GM23338 (cell line): ENCODE measurements at regions not wholly inside any gene's neighbourhood (a gene's known extent, or its start where the extent isn't known, plus 50 kb on each side); places are given as distances from the start of the nearest gene placed in this dataset.

Experiments
- ATAC-seq: fragments of 200-7000 bp; cut with Tn5 transposase; 3 replicates; pipeline ENCODE4 v1.9.1; 2020
- DNase-seq: peaks from one replicate; pipeline ENCODE4 v3.0.0-alpha.2; 2015; ENCODE audit warnings: low spot score
- H2AFZ ChIP-seq: fragments of 200-600 bp; sonication (generic); 2 replicates; pipeline ENCODE4 v1.8.0; 2016; ENCODE audit warnings: antibody characterized with exemption, mild to moderate bottlenecking, moderate library complexity
- H3F3A ChIP-seq: fragments of 200-600 bp; sonication (generic); replicated peaks from 2 replicates; pipeline ENCODE4 v1.8.0; 2017; ENCODE audit warnings: antibody characterized with exemption, mixed run types, low read depth
- H3K27ac ChIP-seq: fragments of 200-600 bp; sonication (generic); 2 replicates; pipeline ENCODE4 v1.6.1; 2016; ENCODE audit warnings: low read depth
- H3K27me3 ChIP-seq: fragments of 200-600 bp; sonication (generic); 2 replicates; pipeline ENCODE4 v1.8.0; 2016; ENCODE audit warnings: mild to moderate bottlenecking, mixed run types, moderate library complexity; ENCODE audit not compliant: insufficient read depth
- H3K36me3 ChIP-seq: fragments of 200-600 bp; sonication (generic); 2 replicates; pipeline ENCODE4 v1.8.0; 2016; ENCODE audit warnings: mild to moderate bottlenecking; ENCODE audit not compliant: insufficient read depth
- H3K4me1 ChIP-seq: fragments of 200-600 bp; sonication (generic); 2 replicates; pipeline ENCODE4 v1.8.0; 2016; ENCODE audit warnings: mild to moderate bottlenecking, moderate library complexity; ENCODE audit not compliant: insufficient read depth
- H3K4me2 ChIP-seq: fragments of 200-600 bp; sonication (generic); 2 replicates; pipeline ENCODE4 v1.7.1; 2017; ENCODE audit warnings: mixed run types
- H3K4me3 ChIP-seq: fragments of 200-600 bp; sonication (generic); 2 replicates; pipeline ENCODE4 v1.6.1; 2016; ENCODE audit warnings: mixed run types
- H3K79me2 ChIP-seq: fragments of 200-600 bp; sonication (generic); replicated peaks from 2 replicates; pipeline ENCODE4 v1.8.0; 2017; ENCODE audit warnings: mild to moderate bottlenecking; ENCODE audit not compliant: insufficient read depth
- H3K9me2 ChIP-seq: fragments of 200-600 bp; sonication (generic); 2 replicates; pipeline ENCODE4 v1.8.0; 2017; ENCODE audit not compliant: insufficient read depth
- H4K20me1 ChIP-seq: fragments of 200-600 bp; sonication (generic); replicated peaks from 2 replicates; pipeline ENCODE4 v1.8.0; 2017; ENCODE audit warnings: mild to moderate bottlenecking; ENCODE audit not compliant: insufficient read depth
- H3K27ac Mint-ChIP-seq: 2 replicates; pipeline ENCODE4 v1.8.0; 2020; ENCODE audit warnings: inconsistent platforms, mild to moderate bottlenecking, moderate library complexity, mixed read lengths
- H3K27me3 Mint-ChIP-seq: 3 replicates; pipeline ENCODE4 v1.8.0; 2022; ENCODE audit warnings: low read depth, mild to moderate bottlenecking, moderate library complexity, mixed read lengths, inconsistent platforms; ENCODE audit not compliant: insufficient read depth, poor library complexity
- H3K36me3 Mint-ChIP-seq: 3 replicates; pipeline ENCODE4 v1.8.0; 2021; ENCODE audit warnings: low read depth, mild to moderate bottlenecking, inconsistent platforms, moderate library complexity, mixed read lengths
- H3K4me1 Mint-ChIP-seq: 3 replicates; pipeline ENCODE4 v1.8.0; 2020; ENCODE audit warnings: mild to moderate bottlenecking, inconsistent platforms, mixed read lengths
- H3K4me3 Mint-ChIP-seq: 3 replicates; pipeline ENCODE4 v1.8.0; 2021; ENCODE audit warnings: moderate library complexity, mild to moderate bottlenecking, inconsistent platforms, mixed read lengths
- H3K9me3 Mint-ChIP-seq: 3 replicates; pipeline ENCODE4 v1.8.0; 2020; ENCODE audit warnings: moderate library complexity, mild to moderate bottlenecking, inconsistent platforms, mixed read lengths
- CREB1 ChIP-seq: fragments of 250-450 bp; sonication (Bioruptor Pico); IDR thresholded peaks from 2 replicates; pipeline ENCODE4 v1.5.0; 2020; ENCODE audit warnings: low read depth, mild to moderate bottlenecking, moderate library complexity
- EZH2 ChIP-seq: fragments of 200-600 bp; sonication (generic); IDR thresholded peaks from one replicate; pipeline ENCODE4 v1.8.0; 2017; ENCODE audit warnings: antibody characterized with exemption, mild to moderate bottlenecking, low read depth; ENCODE audit not compliant: unreplicated experiment
- EZH2phosphoT487 ChIP-seq: fragments of 200-600 bp; sonication (generic); IDR thresholded peaks from one replicate; pipeline ENCODE4 v1.8.1; 2018; ENCODE audit warnings: antibody characterized with exemption; ENCODE audit not compliant: unreplicated experiment
- JUNB ChIP-seq: IDR thresholded peaks from one replicate; pipeline ENCODE4 v1.6.1; 2016; ENCODE audit warnings: antibody characterized with exemption; ENCODE audit not compliant: unreplicated experiment
- NANOG ChIP-seq: IDR thresholded peaks from 2 replicates; pipeline ENCODE4 v1.6.1; 2016; ENCODE audit warnings: antibody characterized with exemption, borderline replicate concordance
- POLR2AphosphoS5 ChIP-seq: IDR thresholded peaks from 2 replicates; pipeline ENCODE4 v1.6.1; 2016; ENCODE audit warnings: antibody characterized with exemption, low read depth
- STAT1 ChIP-seq: IDR thresholded peaks from one replicate; pipeline ENCODE4 v1.6.1; 2016; ENCODE audit warnings: antibody characterized with exemption; ENCODE audit not compliant: unreplicated experiment
- TF ChIP-seq, protein P1 (sequence below): fragments of 250-450 bp; sonication (Bioruptor Pico); IDR thresholded peaks from 2 replicates; pipeline ENCODE4 v1.5.0; 2020; ENCODE audit warnings: mild to moderate bottlenecking, moderate library complexity
- TF ChIP-seq, protein P2 (sequence below), 2 experiments: fragments of 200-600 bp in 1 of 2; sonication (generic) in 1 of 2; conservative IDR thresholded peaks; 2 replicates each; pipeline versions ENCODE4 v1.5.1 to v1.6.1; 2016 to 2017; ENCODE audit warnings: antibody characterized with exemption in 2 of 2, low read depth in 2 of 2, mild to moderate bottlenecking in 2 of 2, moderate library complexity in 1 of 2
- TF ChIP-seq, protein P3 (sequence below): IDR thresholded peaks from one replicate; pipeline ENCODE4 v1.6.1; 2018; ENCODE audit warnings: antibody characterized with exemption; ENCODE audit not compliant: unreplicated experiment
- TF ChIP-seq, protein P4 (sequence below): IDR thresholded peaks from 2 replicates; pipeline ENCODE4 v1.6.1; 2016; ENCODE audit warnings: antibody characterized with exemption

DNA sequence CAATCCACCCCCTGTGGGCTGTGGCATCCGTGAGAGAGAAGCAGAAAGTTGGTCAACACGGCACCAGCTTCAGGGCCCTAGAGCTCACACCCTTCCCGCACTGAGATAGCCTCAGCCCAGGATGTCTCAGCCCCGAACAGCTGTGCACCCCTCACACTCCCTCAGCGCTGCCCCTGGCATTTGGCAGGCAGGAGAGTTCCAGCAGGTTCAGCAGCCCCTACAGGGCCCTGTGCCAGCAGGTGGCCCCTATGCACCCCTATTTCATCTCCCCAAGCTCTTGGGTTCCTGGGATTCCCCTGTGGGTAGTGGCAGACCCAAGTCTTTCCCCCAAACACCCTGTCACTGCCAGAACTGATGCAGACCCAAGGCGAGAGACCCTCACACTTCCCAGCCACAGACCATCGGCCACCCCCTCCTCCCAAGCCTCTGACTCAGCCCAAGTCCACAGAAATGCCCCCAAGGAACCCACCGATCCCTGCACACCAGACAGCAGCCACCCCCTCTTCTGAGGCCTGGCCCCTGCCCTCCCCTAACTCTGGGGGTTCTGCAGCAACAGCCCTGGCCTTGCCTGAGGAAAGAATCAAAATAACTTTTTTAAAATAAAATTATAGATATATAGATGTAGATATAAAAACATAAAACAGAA is 183.6 kb downstream of the IGLL1 start:
- Histone ChIP-seq H3K4me1 (no peaks in the 10 kb centered on the region), H3K27me3 (no peaks in the 10 kb centered on the region), H3K4me2 (no peak overlapping the region), H2AFZ (no peak overlapping the region), H4K20me1 (no peaks in the 10 kb centered on the region), H3F3A (no peaks in the 10 kb centered on the region), H3K27ac (no peak overlapping the region), H3K9me2 (no peaks in the 10 kb centered on the region), H3K79me2 (no peaks in the 10 kb centered on the region), H3K36me3 (no peaks in the 10 kb centered on the region), H3K4me3 (no peak overlapping the region)
- DNase-seq, result no peak
- ATAC-seq, result no peak
- Mint-ChIP-seq H3K27ac (no peak overlapping the region), H3K4me3 (no peak overlapping the region), H3K27me3 (peaks cover 7% of the 10 kb centered on the region), H3K9me3 (no peaks in the 10 kb centered on the region), H3K36me3 (no peaks in the 10 kb centered on the region), H3K4me1 (no peaks in the 10 kb centered on the region)
- TF ChIP-seq CREB1, result no peak
- TF ChIP-seq JUNB, result no peak
- TF ChIP-seq, protein P1, sequence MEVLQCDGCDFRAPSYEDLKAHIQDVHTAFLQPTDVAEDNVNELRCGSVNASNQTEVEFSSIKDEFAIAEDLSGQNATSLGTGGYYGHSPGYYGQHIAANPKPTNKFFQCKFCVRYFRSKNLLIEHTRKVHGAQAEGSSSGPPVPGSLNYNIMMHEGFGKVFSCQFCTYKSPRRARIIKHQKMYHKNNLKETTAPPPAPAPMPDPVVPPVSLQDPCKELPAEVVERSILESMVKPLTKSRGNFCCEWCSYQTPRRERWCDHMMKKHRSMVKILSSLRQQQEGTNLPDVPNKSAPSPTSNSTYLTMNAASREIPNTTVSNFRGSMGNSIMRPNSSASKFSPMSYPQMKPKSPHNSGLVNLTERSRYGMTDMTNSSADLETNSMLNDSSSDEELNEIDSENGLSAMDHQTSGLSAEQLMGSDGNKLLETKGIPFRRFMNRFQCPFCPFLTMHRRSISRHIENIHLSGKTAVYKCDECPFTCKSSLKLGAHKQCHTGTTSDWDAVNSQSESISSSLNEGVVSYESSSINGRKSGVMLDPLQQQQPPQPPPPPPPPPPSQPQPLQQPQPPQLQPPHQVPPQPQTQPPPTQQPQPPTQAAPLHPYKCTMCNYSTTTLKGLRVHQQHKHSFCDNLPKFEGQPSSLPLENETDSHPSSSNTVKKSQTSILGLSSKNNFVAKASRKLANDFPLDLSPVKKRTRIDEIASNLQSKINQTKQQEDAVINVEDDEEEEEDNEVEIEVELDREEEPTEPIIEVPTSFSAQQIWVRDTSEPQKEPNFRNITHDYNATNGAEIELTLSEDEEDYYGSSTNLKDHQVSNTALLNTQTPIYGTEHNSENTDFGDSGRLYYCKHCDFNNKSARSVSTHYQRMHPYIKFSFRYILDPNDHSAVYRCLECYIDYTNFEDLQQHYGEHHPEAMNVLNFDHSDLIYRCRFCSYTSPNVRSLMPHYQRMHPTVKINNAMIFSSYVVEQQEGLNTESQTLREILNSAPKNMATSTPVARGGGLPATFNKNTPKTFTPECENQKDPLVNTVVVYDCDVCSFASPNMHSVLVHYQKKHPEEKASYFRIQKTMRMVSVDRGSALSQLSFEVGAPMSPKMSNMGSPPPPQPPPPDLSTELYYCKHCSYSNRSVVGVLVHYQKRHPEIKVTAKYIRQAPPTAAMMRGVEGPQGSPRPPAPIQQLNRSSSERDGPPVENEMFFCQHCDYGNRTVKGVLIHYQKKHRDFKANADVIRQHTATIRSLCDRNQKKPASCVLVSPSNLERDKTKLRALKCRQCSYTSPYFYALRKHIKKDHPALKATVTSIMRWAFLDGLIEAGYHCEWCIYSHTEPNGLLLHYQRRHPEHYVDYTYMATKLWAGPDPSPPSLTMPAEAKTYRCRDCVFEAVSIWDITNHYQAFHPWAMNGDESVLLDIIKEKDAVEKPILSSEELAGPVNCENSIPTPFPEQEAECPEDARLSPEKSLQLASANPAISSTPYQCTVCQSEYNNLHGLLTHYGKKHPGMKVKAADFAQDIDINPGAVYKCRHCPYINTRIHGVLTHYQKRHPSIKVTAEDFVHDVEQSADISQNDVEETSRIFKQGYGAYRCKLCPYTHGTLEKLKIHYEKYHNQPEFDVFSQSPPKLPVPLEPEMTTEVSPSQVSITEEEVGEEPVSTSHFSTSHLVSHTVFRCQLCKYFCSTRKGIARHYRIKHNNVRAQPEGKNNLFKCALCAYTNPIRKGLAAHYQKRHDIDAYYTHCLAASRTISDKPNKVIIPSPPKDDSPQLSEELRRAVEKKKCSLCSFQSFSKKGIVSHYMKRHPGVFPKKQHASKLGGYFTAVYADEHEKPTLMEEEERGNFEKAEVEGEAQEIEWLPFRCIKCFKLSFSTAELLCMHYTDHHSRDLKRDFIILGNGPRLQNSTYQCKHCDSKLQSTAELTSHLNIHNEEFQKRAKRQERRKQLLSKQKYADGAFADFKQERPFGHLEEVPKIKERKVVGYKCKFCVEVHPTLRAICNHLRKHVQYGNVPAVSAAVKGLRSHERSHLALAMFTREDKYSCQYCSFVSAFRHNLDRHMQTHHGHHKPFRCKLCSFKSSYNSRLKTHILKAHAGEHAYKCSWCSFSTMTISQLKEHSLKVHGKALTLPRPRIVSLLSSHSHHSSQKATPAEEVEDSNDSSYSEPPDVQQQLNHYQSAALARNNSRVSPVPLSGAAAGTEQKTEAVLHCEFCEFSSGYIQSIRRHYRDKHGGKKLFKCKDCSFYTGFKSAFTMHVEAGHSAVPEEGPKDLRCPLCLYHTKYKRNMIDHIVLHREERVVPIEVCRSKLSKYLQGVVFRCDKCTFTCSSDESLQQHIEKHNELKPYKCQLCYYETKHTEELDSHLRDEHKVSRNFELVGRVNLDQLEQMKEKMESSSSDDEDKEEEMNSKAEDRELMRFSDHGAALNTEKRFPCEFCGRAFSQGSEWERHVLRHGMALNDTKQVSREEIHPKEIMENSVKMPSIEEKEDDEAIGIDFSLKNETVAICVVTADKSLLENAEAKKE (CRISPR knock-in tag), result no peak
- TF ChIP-seq, protein P2, sequence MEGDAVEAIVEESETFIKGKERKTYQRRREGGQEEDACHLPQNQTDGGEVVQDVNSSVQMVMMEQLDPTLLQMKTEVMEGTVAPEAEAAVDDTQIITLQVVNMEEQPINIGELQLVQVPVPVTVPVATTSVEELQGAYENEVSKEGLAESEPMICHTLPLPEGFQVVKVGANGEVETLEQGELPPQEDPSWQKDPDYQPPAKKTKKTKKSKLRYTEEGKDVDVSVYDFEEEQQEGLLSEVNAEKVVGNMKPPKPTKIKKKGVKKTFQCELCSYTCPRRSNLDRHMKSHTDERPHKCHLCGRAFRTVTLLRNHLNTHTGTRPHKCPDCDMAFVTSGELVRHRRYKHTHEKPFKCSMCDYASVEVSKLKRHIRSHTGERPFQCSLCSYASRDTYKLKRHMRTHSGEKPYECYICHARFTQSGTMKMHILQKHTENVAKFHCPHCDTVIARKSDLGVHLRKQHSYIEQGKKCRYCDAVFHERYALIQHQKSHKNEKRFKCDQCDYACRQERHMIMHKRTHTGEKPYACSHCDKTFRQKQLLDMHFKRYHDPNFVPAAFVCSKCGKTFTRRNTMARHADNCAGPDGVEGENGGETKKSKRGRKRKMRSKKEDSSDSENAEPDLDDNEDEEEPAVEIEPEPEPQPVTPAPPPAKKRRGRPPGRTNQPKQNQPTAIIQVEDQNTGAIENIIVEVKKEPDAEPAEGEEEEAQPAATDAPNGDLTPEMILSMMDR (conservative IDR thresholded peaks at IDR 0.05; ENCODE audit: low read depth in 2 of 2), result no peak
- no peak for TF ChIP-seq EZH2phosphoT487
- TF ChIP-seq, protein P3, sequence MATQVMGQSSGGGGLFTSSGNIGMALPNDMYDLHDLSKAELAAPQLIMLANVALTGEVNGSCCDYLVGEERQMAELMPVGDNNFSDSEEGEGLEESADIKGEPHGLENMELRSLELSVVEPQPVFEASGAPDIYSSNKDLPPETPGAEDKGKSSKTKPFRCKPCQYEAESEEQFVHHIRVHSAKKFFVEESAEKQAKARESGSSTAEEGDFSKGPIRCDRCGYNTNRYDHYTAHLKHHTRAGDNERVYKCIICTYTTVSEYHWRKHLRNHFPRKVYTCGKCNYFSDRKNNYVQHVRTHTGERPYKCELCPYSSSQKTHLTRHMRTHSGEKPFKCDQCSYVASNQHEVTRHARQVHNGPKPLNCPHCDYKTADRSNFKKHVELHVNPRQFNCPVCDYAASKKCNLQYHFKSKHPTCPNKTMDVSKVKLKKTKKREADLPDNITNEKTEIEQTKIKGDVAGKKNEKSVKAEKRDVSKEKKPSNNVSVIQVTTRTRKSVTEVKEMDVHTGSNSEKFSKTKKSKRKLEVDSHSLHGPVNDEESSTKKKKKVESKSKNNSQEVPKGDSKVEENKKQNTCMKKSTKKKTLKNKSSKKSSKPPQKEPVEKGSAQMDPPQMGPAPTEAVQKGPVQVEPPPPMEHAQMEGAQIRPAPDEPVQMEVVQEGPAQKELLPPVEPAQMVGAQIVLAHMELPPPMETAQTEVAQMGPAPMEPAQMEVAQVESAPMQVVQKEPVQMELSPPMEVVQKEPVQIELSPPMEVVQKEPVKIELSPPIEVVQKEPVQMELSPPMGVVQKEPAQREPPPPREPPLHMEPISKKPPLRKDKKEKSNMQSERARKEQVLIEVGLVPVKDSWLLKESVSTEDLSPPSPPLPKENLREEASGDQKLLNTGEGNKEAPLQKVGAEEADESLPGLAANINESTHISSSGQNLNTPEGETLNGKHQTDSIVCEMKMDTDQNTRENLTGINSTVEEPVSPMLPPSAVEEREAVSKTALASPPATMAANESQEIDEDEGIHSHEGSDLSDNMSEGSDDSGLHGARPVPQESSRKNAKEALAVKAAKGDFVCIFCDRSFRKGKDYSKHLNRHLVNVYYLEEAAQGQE, result no peak
- TF ChIP-seq, protein P4, sequence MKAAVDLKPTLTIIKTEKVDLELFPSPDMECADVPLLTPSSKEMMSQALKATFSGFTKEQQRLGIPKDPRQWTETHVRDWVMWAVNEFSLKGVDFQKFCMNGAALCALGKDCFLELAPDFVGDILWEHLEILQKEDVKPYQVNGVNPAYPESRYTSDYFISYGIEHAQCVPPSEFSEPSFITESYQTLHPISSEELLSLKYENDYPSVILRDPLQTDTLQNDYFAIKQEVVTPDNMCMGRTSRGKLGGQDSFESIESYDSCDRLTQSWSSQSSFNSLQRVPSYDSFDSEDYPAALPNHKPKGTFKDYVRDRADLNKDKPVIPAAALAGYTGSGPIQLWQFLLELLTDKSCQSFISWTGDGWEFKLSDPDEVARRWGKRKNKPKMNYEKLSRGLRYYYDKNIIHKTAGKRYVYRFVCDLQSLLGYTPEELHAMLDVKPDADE, result no peak
- TF ChIP-seq NANOG, result no peak
- no peak for TF ChIP-seq POLR2AphosphoS5
- no peak for TF ChIP-seq EZH2
- no peak for TF ChIP-seq STAT1
